RWPE1 (cell line): ENCODE measurements at regions not wholly inside any gene's neighbourhood (a gene's known extent, or its start where the extent isn't known, plus 50 kb on each side); places are given as distances from the start of the nearest gene placed in this dataset.
"Not testable (repeated sequence)": the region's sequence is repeated elsewhere in the genome, so short reads cannot be mapped to it uniquely, and the experiment has no call there.

Experiments used
- CTCF ChIA-PET: fragments of 350-600 bp; sonication (Branson Sonifier 250); formaldehyde crosslinking; extraction: SDS; loops from one replicate; lab custom pipeline; 2021; lab: Yijun Ruan, JAX
- POLR2A ChIA-PET: fragments of 400-600 bp; formaldehyde crosslinking; extraction: SDS; loops from one replicate; lab custom pipeline; 2020; ENCODE audit warnings: antibody characterized with exemption; ENCODE audit not compliant: low non-redundant PET; lab: Yijun Ruan, JAX
- DNase-seq: peaks from one replicate; pipeline ENCODE4 v3.0.0; 2012; ENCODE audit warnings: low spot score
- H3K27ac ChIP-seq: fragments of 450-650 bp; 2 replicates; pipeline ENCODE4 v1.5.1; 2017
- CTCF ChIP-seq: fragments of 450-650 bp; conservative IDR thresholded peaks from 2 replicates; pipeline ENCODE4 v1.5.1; 2017; ENCODE audit warnings: low read depth, mild to moderate bottlenecking

DNA sequence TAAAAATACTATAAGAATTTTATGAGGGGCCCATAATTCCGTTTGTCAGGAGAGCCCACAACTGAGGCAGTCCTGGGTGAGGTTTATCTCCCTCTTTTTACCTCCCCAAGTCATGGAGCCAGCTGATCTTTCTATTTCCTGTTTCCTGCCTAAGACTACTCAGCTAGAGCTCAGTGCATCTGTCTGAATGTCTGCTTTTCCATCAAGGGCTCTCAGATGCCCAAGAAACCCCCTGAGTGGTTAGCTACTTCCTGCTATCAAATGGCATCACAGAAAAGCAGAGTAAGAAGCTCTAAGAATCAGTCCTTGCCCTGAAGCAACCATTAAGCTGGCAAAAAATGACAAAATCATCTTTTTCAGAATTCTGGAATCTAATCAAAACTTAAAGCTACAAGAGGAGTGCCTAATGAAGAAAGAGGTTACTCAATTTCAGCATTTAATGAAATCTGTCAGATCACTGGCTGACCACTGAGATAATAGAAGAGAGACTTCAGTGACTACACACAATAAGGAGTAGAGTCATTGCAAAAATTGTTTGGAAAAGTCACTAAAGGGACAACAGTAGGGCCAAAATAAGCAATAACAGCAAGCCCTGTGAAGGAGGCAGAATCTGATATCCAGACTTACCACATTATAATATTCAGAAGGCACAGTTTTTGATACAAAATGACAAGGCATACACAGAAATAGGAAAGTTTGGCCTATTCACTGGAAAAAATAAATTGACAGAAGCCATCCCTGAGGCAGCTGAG, 150.1 kb downstream of the CYB561 start:
- TF ChIP-seq CTCF, result no peak
- ChIA-PET CTCF (interaction anchor here (0.6 kb wide), 1 partner anchor 16 kb away, joined by 6 read pairs; no protein-coding TSS in a partner anchor), POLR2A (no interaction called here)
- no peak for DNase-seq
- H3K27ac ChIP-seq, result no peak overlapping the region

DNA sequence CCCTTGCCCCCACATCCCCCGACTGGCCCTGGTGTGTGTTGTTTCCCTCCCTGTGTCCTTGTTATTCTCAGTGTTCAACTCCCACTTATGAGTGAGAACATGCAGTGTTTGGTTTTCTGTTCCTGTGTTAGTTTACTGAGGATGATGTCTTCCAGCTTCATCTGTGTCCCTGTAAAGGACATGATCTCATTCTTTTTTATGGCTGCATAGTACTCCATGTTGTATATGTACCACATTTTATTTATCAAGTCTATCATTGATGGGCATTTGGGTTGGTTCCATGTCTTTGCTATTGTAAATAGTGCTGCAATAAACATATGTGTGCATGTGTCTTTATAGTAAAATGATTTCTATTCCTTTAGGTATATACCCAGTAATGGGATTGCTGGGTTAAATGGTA, 147.2 kb downstream of the CYB561 start:
- POLR2A ChIA-PET, CTCF ChIA-PET, H3K27ac ChIP-seq, DNase-seq: not testable (repeated sequence)

- ChIA-PET POLR2A (no interaction called here), CTCF (no interaction called here)
- DNase-seq, result no peak
- no peak overlapping the region for H3K27ac ChIP-seq
- TF ChIP-seq CTCF, result no peak
Measured at GRCh38 chr17:63304704-63305261, 141.3 kb downstream of the CYB561 start.

- TF ChIP-seq CTCF, result no peak
- POLR2A ChIA-PET, result no interaction called here
- CTCF ChIA-PET, result no interaction called here
Measured at GRCh38 chr17:63305857-63306256, 140.2 kb downstream of the CYB561 start.

GRCh38 chr17:63306855-63307254, 139.3 kb downstream of the CYB561 start:
- CTCF ChIA-PET, result no interaction called here
- H3K27ac ChIP-seq, result no peak overlapping the region
- no peak for TF ChIP-seq CTCF
- DNase-seq, result no peak
- POLR2A ChIA-PET, result no interaction called here

More at GRCh38 chr17:63305857-63306256, 140.2 kb downstream of the CYB561 start:
- no peak overlapping the region for H3K27ac ChIP-seq
- no peak for DNase-seq

DNA sequence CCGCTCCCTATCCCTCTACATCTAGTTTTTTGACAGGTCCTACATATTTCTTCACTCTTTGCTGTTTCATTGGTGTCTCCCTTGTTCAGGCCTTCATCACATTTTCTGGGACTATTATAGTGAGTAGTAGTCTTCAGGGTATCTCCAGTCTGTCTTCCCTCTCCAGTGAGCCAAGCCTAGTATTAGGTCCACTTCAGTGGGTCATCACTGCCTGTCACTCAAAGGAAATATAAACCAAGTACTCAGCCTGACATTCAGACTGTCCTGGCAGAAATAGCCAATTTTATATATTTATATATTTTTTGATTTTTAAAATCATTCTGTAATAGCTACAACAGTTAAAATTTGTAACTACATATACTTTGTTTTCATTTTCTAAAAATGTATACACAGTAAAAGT, 137.8 kb downstream of the CYB561 start:
- CTCF ChIA-PET, result interaction anchor here (0.6 kb wide), 2 partner anchors 19 to 103 kb away, joined by 3 read pairs; no protein-coding TSS in a partner anchor
- TF ChIP-seq CTCF, result no peak
- DNase-seq, result no peak
- H3K27ac ChIP-seq, result no peak overlapping the region
- POLR2A ChIA-PET, result no interaction called here

- TF ChIP-seq CTCF, result no peak
- POLR2A ChIA-PET, result no interaction called here
- no peak for DNase-seq
- CTCF ChIA-PET, result no interaction called here
- no peak overlapping the region for H3K27ac ChIP-seq
Measured at GRCh38 chr17:63309021-63309420, 137.1 kb downstream of the CYB561 start.
